ENCODE measurements at regions not wholly inside any gene's neighbourhood (a gene's known extent, or its start where the extent isn't known, plus 50 kb on each side); places are given as distances from the start of the nearest gene placed in this dataset.

DNA sequence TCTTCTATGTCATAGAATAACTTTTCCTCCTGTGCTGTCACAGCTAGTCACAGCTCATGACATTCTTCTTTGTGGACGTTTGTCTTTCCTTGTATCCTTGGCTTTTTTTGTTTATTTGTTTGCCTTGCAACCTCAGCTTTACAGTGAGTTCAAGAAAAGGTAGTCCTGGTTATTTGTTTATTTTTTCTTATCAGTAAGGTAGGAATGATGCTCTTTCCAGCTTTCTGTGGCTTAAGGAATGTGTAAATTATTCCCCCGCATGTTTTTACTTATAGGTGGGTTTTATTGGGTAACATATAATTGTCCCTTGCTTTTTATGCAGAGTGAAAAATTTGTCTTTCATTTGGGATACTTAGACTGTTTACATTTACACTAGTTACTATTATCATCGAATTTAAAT lies 1673.6 kb upstream of the FLRT2 start:
- no peak for DNase-seq (ENCODE audit: unreplicated experiment)
- no TSS peak for BruUV-seq (replicated peaks)
- Mint-ChIP-seq H3K27me3 (ENCODE audit: insufficient read depth, unreplicated experiment) (no peaks in the 10 kb centered on the region), H3K27ac (ENCODE audit: low read depth, unreplicated experiment) (no peak overlapping the region), H3K9me3 (ENCODE audit: unreplicated experiment) (no peaks in the 10 kb centered on the region), H3K36me3 (ENCODE audit: insufficient read depth, unreplicated experiment) (no peaks in the 10 kb centered on the region), H3K4me3 (ENCODE audit: unreplicated experiment) (no peak overlapping the region), H3K4me1 (ENCODE audit: insufficient read depth, unreplicated experiment) (peaks cover 12% of the 10 kb centered on the region)
- CTCF ChIA-PET, result interaction anchor here (0.6 kb wide), 1 partner anchor 1231 kb away, joined by 3 read pairs; no protein-coding TSS in a partner anchor
- TF ChIP-seq CTCF (IDR thresholded peaks at IDR 0.05; ENCODE audit: unreplicated experiment), result no peak
- intact Hi-C loops (cut with micrococcal nuclease), result no loop called here
- POLR2A ChIA-PET, result no interaction called here

- peak; percentile 27 for DNase-seq (ENCODE audit: unreplicated experiment)
- peak overlapping the region; percentile 44 for H3K27ac Mint-ChIP-seq (ENCODE audit: low read depth, unreplicated experiment)
- intact Hi-C loops (cut with micrococcal nuclease), result no loop called here
Observed at GRCh38 chr14:83860631-83861155, 1669.3 kb upstream of the FLRT2 start.

GRCh38 chr14:83863042-83863774 lies 1666.7 kb upstream of the FLRT2 start:
- intact Hi-C loops (cut with micrococcal nuclease), result no loop called here
- H3K36me3 Mint-ChIP-seq (ENCODE audit: insufficient read depth, unreplicated experiment), result no peaks in the 10 kb centered on the region
- no peak overlapping the region for H3K4me3 Mint-ChIP-seq (ENCODE audit: unreplicated experiment)
- no peak for DNase-seq (ENCODE audit: unreplicated experiment)
- no peak for TF ChIP-seq CTCF (IDR thresholded peaks at IDR 0.05; ENCODE audit: unreplicated experiment)
- H3K27me3 Mint-ChIP-seq (ENCODE audit: insufficient read depth, unreplicated experiment), result no peaks in the 10 kb centered on the region
- BruUV-seq (replicated peaks), result no TSS peak
- ChIA-PET POLR2A (no interaction called here), CTCF (no interaction called here)
- H3K4me1 Mint-ChIP-seq (ENCODE audit: insufficient read depth, unreplicated experiment), result peaks cover 6% of the 10 kb centered on the region
- H3K27ac Mint-ChIP-seq (ENCODE audit: low read depth, unreplicated experiment), result no peak overlapping the region
- H3K9me3 Mint-ChIP-seq (ENCODE audit: unreplicated experiment), result no peaks in the 10 kb centered on the region

More at GRCh38 chr14:83860631-83861155, 1669.3 kb upstream of the FLRT2 start:
- ChIA-PET POLR2A (no interaction called here), CTCF (no interaction called here)
- no peak overlapping the region for H3K4me3 Mint-ChIP-seq (ENCODE audit: unreplicated experiment)
- H3K27me3 Mint-ChIP-seq (ENCODE audit: insufficient read depth, unreplicated experiment), result no peaks in the 10 kb centered on the region
- peaks cover 12% of the 10 kb centered on the region for H3K4me1 Mint-ChIP-seq (ENCODE audit: insufficient read depth, unreplicated experiment)
- H3K36me3 Mint-ChIP-seq (ENCODE audit: insufficient read depth, unreplicated experiment), result no peaks in the 10 kb centered on the region
- H3K9me3 Mint-ChIP-seq (ENCODE audit: unreplicated experiment), result no peaks in the 10 kb centered on the region
- no peak for TF ChIP-seq CTCF (IDR thresholded peaks at IDR 0.05; ENCODE audit: unreplicated experiment)
- no TSS peak for BruUV-seq (replicated peaks)

GRCh38 chr14:83864106-83864505 lies 1665.8 kb upstream of the FLRT2 start:
- CTCF ChIA-PET, result interaction anchor here (0.7 to 0.8 kb wide), 2 partner anchors 9 to 285 kb away, joined by 3 read pairs; no protein-coding TSS in a partner anchor
- BruUV-seq (replicated peaks), result no TSS peak
- H3K4me1 Mint-ChIP-seq (ENCODE audit: insufficient read depth, unreplicated experiment), result peaks cover 6% of the 10 kb centered on the region
- POLR2A ChIA-PET, result no interaction called here
- no peaks in the 10 kb centered on the region for H3K9me3 Mint-ChIP-seq (ENCODE audit: unreplicated experiment)
- H3K36me3 Mint-ChIP-seq (ENCODE audit: insufficient read depth, unreplicated experiment), result no peaks in the 10 kb centered on the region
- no peak overlapping the region for H3K27ac Mint-ChIP-seq (ENCODE audit: low read depth, unreplicated experiment)
- intact Hi-C loops (cut with micrococcal nuclease), result no loop called here
- no peak for TF ChIP-seq CTCF (IDR thresholded peaks at IDR 0.05; ENCODE audit: unreplicated experiment)
- H3K4me3 Mint-ChIP-seq (ENCODE audit: unreplicated experiment), result no peak overlapping the region
- no peak for DNase-seq (ENCODE audit: unreplicated experiment)
- H3K27me3 Mint-ChIP-seq (ENCODE audit: insufficient read depth, unreplicated experiment), result no peaks in the 10 kb centered on the region
